Colonic mucosa (tissue), 4 donors: ENCODE measurements at regions not wholly inside any gene's neighbourhood (a gene's known extent, or its start where the extent isn't known, plus 50 kb on each side); places are given as distances from the start of the nearest gene placed in this dataset.

Source experiments
- DNase-seq: peaks from one replicate; pipeline ENCODE4 v3.0.0-alpha.2; 2020
- H3K27ac ChIP-seq: fragments of 200-600 bp; one replicate; pipeline ENCODE4 v1.8.0; 2021
- H3K27me3 ChIP-seq: fragments of 200-600 bp; one replicate; pipeline ENCODE4 v1.8.0; 2021
- H3K36me3 ChIP-seq: fragments of 200-600 bp; one replicate; pipeline ENCODE4 v1.8.0; 2021
- H3K4me1 ChIP-seq: fragments of 200-600 bp; one replicate; pipeline ENCODE4 v1.8.0; 2021; ENCODE audit warnings: mild to moderate bottlenecking
- H3K4me3 ChIP-seq: fragments of 200-600 bp; one replicate; pipeline ENCODE4 v1.8.0; 2021
- H3K9ac ChIP-seq, 2 donors: one replicate each; pipeline ENCODE4 v1.7.0; 2013; ENCODE audit warnings: control low read depth in 2 of 2, low read depth in 2 of 2, low read length in 2 of 2
- H3K9me3 ChIP-seq: fragments of 200-600 bp; one replicate; pipeline ENCODE4 v1.8.0; 2021
- intact Hi-C: fragments of 100-400 bp; cut with DNase I; formaldehyde crosslinking; loops from one replicate; pipeline ENCODE4 v1.14.1; 2022
- TF ChIP-seq, protein P1 (sequence below): fragments of 200-600 bp; IDR thresholded peaks from one replicate; pipeline ENCODE4 v1.8.0; 2022; ENCODE audit warnings: antibody characterized with exemption, mild to moderate bottlenecking
- donor health status: healthy.
- donor health status: DM: no; HTN: no; CAD: no.
- donor health status: DM: no; HTN: no; CAD: no.

DNA sequence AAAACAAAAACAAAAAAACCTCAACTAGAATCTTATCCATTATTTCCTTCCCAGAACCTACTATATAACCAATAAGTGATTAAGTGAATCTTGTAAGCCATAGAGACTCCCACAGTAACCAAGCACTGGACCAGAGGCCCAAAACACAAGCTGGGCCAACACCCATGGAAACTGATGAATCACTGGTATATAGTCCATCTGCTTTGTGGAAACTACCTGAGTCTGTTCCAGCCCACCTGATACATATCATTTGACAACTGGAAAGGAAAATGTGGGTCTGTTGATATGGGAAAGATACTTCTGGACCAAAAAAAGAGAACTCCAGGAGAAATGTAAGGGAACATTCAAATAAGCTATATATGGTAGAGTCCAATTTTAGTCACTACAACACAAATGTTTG lies 252.8 kb downstream of the MREG start:
- H3K27me3 ChIP-seq: no peaks in the 10 kb centered on the region
- H3K9ac ChIP-seq: no peak overlapping the region
- H3K4me3 ChIP-seq: no peak overlapping the region
- no peaks in the 10 kb centered on the region for H3K4me1 ChIP-seq
- H3K27ac ChIP-seq: no peak overlapping the region
- H3K9me3 ChIP-seq: no peaks in the 10 kb centered on the region
- intact Hi-C loops: no loop called here
- H3K36me3 ChIP-seq: no peaks in the 10 kb centered on the region
- TF ChIP-seq, protein P1, sequence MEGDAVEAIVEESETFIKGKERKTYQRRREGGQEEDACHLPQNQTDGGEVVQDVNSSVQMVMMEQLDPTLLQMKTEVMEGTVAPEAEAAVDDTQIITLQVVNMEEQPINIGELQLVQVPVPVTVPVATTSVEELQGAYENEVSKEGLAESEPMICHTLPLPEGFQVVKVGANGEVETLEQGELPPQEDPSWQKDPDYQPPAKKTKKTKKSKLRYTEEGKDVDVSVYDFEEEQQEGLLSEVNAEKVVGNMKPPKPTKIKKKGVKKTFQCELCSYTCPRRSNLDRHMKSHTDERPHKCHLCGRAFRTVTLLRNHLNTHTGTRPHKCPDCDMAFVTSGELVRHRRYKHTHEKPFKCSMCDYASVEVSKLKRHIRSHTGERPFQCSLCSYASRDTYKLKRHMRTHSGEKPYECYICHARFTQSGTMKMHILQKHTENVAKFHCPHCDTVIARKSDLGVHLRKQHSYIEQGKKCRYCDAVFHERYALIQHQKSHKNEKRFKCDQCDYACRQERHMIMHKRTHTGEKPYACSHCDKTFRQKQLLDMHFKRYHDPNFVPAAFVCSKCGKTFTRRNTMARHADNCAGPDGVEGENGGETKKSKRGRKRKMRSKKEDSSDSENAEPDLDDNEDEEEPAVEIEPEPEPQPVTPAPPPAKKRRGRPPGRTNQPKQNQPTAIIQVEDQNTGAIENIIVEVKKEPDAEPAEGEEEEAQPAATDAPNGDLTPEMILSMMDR: no peak
- no peak for DNase-seq

DNA sequence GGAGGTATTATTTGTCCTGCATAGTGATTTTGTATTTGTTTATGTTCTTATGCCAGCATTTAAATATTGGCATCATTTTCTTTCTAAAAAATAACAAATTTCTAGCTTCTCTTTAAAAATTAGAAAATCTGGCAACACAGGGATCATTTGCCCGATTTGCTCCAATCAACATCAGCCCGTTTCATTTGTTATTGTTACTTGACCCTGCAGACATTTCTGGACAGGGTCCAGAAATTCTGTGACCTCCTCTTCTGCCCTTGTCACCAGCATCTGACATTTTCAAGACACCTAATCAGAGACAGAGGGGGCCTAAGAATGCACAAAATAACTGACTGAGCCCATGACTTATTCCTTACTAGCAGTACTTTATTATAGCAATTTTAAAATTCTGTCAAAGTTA lies 253.3 kb downstream of the MREG start:
- intact Hi-C loops: no loop called here
- no peaks in the 10 kb centered on the region for H3K27me3 ChIP-seq
- H3K4me1 ChIP-seq: no peaks in the 10 kb centered on the region
- no peaks in the 10 kb centered on the region for H3K36me3 ChIP-seq
- H3K4me3 ChIP-seq: no peak overlapping the region
- TF ChIP-seq, protein P1: no peak
- no peak for DNase-seq
- H3K9ac ChIP-seq: no peak overlapping the region
- H3K27ac ChIP-seq: no peak overlapping the region
- no peaks in the 10 kb centered on the region for H3K9me3 ChIP-seq

DNA sequence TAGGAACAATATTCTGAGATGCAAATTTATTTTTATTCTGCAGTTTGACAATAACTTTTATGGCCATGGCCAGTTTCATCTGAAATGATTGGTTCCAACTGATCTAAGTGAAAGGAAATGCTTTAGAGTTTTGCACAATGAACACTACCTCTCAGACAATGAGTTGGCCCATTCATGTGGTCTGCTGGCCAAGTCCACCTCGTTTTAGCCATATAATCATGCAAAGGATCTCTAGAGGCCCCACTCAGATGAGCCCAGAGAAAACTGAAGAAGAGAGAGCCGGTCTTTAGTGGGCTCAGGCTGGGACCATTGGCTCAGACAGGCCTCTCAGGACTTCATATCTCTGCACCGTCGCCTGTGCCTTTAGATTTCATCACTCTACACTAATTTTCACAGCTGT lies 254.7 kb downstream of the MREG start:
- Histone ChIP-seq H3K27me3 (no peaks in the 10 kb centered on the region), H3K4me1 (no peaks in the 10 kb centered on the region), H3K9me3 (no peaks in the 10 kb centered on the region), H3K4me3 (no peak overlapping the region), H3K9ac (no peak overlapping the region), H3K27ac (no peak overlapping the region), H3K36me3 (no peaks in the 10 kb centered on the region)
- intact Hi-C loops: no loop called here
- TF ChIP-seq, protein P1: no peak
- DNase-seq: no peak

DNA sequence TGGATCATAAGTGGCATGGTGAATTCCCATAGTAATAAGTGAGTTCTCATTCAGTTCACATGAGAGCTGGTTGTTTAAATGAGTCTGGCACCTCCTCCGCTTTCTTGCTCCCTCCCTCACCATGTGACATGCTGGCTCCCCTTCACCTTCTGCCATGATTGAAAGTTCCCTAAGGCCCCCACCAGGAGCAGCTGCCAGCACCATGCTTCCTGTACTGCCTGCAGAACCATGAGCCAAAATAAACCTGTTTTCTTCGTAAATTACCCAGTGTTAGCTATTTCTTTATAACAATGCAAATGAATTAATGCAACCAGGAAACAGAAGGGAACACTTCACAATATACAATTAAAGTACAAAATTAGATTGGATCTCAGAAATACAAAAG lies 257.0 kb downstream of the MREG start:
- TF ChIP-seq, protein P1: no peak
- Histone ChIP-seq H3K9ac (no peak overlapping the region), H3K27ac (no peak overlapping the region), H3K9me3 (no peaks in the 10 kb centered on the region), H3K4me3 (no peak overlapping the region), H3K27me3 (no peaks in the 10 kb centered on the region), H3K36me3 (no peaks in the 10 kb centered on the region), H3K4me1 (no peaks in the 10 kb centered on the region)
- intact Hi-C loops: no loop called here
- no peak for DNase-seq

DNA sequence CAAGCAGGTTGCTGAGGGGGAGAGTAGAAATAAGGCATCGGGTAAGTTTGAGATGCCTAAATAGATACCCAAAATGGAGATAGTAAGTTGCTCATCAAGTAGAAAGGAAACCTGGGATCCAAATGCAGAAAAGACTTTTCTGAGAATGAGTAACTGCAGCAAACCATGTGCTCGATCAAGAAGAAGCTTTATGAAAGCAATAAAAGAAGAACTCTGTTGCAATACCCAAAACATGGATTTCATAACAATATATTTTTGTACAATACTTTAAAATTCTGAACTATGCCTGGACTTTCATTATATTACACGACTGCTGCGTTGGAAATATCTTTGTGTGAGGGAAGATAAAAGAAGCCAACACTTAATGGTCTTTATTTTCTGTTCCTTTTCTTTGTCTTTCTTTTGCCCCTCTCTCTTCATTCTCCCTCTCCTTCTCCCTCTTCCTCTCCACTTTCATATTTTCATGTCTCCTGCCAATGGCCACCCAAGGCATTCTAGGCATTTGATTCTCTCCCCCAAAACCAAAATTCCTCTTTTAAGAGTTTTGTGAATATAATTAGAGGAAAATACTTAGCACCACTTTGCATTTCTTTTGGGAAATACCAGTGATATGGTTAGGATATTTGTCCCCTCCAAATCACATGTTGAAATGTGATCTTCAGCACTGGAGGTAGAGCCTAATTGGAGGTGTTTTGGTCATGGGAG lies 257.6 kb downstream of the MREG start:
- H3K36me3 ChIP-seq: no peaks in the 10 kb centered on the region
- no peaks in the 10 kb centered on the region for H3K9me3 ChIP-seq
- DNase-seq: no peak
- H3K9ac ChIP-seq: no peak overlapping the region
- no peaks in the 10 kb centered on the region for H3K4me1 ChIP-seq
- H3K27ac ChIP-seq: no peak overlapping the region
- intact Hi-C loops: no loop called here
- TF ChIP-seq, protein P1: no peak
- no peak overlapping the region for H3K4me3 ChIP-seq
- H3K27me3 ChIP-seq: no peaks in the 10 kb centered on the region
